ENCODE measurements at regions not wholly inside any gene's neighbourhood (a gene's known extent, or its start where the extent isn't known, plus 50 kb on each side); places are given as distances from the start of the nearest gene placed in this dataset.

DNA sequence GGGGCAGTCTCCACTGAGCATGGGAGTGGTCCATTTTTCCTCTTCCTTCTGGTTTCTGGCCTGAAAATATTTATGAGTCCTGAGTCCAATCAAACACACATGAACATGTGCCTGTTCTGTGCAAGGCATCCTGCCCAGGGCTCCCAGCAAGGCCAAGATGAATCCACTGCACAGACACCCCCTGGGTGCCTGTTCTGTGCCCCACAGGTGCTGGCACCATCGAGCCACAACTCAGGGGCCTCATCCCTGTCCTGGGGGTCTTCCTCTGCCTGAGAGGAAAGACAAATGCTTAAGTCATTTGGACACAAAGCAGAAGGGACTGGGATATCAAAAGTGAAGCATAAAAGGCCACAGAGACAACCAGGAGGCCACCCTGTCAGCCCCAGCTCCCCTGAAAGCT, 87.4 kb upstream of the IQSEC1 start:
- Histone ChIP-seq H3K9me3 (no peaks in the 10 kb centered on the region), H3K4me3 (no peak overlapping the region), H3K9ac (ENCODE audit: low read depth in 2 of 2, low read length in 2 of 2) (no peak overlapping the region), H3K27me3 (no peaks in the 10 kb centered on the region), H3K27ac (no peak overlapping the region), H3K4me1 (no peaks in the 10 kb centered on the region), H3K36me3 (no peaks in the 10 kb centered on the region)
- TF ChIP-seq, protein P1, sequence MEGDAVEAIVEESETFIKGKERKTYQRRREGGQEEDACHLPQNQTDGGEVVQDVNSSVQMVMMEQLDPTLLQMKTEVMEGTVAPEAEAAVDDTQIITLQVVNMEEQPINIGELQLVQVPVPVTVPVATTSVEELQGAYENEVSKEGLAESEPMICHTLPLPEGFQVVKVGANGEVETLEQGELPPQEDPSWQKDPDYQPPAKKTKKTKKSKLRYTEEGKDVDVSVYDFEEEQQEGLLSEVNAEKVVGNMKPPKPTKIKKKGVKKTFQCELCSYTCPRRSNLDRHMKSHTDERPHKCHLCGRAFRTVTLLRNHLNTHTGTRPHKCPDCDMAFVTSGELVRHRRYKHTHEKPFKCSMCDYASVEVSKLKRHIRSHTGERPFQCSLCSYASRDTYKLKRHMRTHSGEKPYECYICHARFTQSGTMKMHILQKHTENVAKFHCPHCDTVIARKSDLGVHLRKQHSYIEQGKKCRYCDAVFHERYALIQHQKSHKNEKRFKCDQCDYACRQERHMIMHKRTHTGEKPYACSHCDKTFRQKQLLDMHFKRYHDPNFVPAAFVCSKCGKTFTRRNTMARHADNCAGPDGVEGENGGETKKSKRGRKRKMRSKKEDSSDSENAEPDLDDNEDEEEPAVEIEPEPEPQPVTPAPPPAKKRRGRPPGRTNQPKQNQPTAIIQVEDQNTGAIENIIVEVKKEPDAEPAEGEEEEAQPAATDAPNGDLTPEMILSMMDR (IDR thresholded peaks at IDR 0.05): no peak
- no peak for DNase-seq
- intact Hi-C loops (cut with DNase I): no loop called here

DNA sequence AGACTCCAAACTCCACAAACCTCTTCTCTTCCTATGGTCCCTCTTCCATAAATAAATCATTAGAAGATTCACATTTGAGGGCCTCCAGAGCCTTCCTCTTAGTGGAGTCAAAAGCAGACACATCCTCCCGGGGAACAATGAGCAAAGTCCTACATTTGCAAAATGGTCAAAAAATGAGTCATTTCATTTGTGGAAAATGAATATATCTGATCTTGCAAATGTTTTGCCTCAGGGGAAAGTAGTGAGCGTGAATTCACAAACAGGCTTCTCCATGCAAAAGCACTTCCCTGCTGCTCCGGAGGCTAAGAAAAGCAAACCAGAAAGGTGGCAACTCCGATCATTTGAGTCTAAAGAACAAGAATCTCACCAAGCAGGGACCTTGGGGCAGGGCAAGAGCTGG, 86.7 kb upstream of the IQSEC1 start:
- no peak for DNase-seq
- H3K4me3 ChIP-seq: no peak overlapping the region
- no peaks in the 10 kb centered on the region for H3K4me1 ChIP-seq
- H3K9me3 ChIP-seq: no peaks in the 10 kb centered on the region
- TF ChIP-seq, protein P1 (IDR thresholded peaks at IDR 0.05): no peak
- intact Hi-C loops (cut with DNase I): no loop called here
- no peak overlapping the region for H3K27ac ChIP-seq
- H3K9ac ChIP-seq (ENCODE audit: low read depth in 2 of 2, low read length in 2 of 2): no peak overlapping the region
- H3K27me3 ChIP-seq: no peaks in the 10 kb centered on the region
- H3K36me3 ChIP-seq: no peaks in the 10 kb centered on the region

DNA sequence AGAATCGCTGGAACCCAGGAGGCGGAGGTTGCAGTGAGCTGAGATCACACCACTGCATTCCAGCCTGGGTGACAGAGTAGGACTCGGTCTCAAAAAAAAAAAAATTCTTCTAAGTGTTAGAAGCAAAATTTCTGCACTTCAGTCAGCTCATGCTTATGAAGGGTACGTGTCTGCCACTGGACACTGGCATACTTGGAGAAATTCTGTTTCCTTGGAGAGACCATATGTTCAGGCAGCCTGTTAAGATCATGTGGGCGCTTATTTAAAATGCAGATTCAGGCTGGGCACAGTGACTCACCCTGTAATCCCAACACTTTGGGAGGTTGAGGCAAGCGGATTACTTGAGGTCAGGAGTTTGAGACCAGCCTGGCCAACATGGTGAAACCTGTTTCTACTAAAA, 85.6 kb upstream of the IQSEC1 start:
- H3K9me3 ChIP-seq: no peaks in the 10 kb centered on the region
- H3K4me3 ChIP-seq: no peak overlapping the region
- no peaks in the 10 kb centered on the region for H3K27me3 ChIP-seq
- H3K27ac ChIP-seq: no peak overlapping the region
- no peak for DNase-seq
- no peaks in the 10 kb centered on the region for H3K4me1 ChIP-seq
- no peak overlapping the region for H3K9ac ChIP-seq (ENCODE audit: low read depth in 2 of 2, low read length in 2 of 2)
- TF ChIP-seq, protein P1 (IDR thresholded peaks at IDR 0.05): no peak
- no peaks in the 10 kb centered on the region for H3K36me3 ChIP-seq
- intact Hi-C loops (cut with DNase I): no loop called here

DNA sequence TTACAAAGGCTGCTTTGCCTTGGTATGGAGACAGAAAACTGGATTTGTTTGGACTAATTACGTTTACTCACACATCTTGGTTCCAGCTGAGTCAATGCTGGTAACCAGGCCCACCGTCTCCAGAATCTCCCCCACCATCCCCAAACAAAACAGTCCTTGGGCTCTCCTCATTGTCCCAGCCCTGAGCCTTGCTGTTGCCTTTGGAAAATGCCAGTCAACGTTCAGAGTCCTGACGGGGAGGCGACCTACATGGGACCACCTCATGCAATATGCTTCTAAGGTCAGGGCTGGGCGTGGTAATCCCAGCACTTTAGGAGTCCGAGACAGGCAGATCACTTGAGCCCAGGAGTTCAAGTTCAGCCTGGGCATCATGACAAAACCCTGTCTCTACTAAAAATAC, 85.2 kb upstream of the IQSEC1 start:
- Histone ChIP-seq H3K27ac (no peak overlapping the region), H3K9ac (ENCODE audit: low read depth in 2 of 2, low read length in 2 of 2) (no peak overlapping the region)
- no peak for DNase-seq

DNA sequence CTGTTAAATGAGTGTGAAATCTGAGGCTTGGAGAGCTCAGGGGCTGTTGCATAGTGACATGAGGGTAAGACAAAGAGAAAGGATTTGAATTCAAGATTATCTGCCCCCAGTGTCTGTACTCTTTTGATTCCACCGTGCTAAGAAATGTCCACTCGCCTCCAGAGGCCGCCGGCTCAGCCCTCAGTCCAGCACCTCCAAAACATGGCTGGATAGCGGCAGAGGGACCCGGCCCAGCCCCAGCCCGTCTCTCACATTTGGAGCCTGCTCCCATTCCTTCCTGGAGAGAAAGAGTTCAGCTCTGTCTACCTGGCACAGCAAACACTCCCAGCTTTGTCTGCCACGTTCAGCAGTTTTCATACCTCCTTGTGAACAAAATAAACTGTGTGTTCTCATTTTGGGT, 84.8 kb upstream of the IQSEC1 start:
- H3K27ac ChIP-seq: no peak overlapping the region
- no peaks in the 10 kb centered on the region for H3K27me3 ChIP-seq
- DNase-seq: no peak
- TF ChIP-seq, protein P1 (IDR thresholded peaks at IDR 0.05): no peak
- intact Hi-C loops (cut with DNase I): no loop called here
- no peaks in the 10 kb centered on the region for H3K4me1 ChIP-seq
- H3K36me3 ChIP-seq: no peaks in the 10 kb centered on the region
- no peak overlapping the region for H3K4me3 ChIP-seq
- no peaks in the 10 kb centered on the region for H3K9me3 ChIP-seq
- no peak overlapping the region for H3K9ac ChIP-seq (ENCODE audit: low read depth in 2 of 2, low read length in 2 of 2)

More for the DNA sequence above, 85.2 kb upstream of the IQSEC1 start:
- TF ChIP-seq, protein P1 (IDR thresholded peaks at IDR 0.05): no peak
- H3K9me3 ChIP-seq: no peaks in the 10 kb centered on the region
- H3K36me3 ChIP-seq: no peaks in the 10 kb centered on the region
- H3K4me1 ChIP-seq: no peaks in the 10 kb centered on the region
- H3K27me3 ChIP-seq: no peaks in the 10 kb centered on the region
- intact Hi-C loops (cut with DNase I): no loop called here
- H3K4me3 ChIP-seq: no peak overlapping the region
